ENCODE measurements at regions not wholly inside any gene's neighbourhood (a gene's known extent, or its start where the extent isn't known, plus 50 kb on each side); places are given as distances from the start of the nearest gene placed in this dataset.

DNA sequence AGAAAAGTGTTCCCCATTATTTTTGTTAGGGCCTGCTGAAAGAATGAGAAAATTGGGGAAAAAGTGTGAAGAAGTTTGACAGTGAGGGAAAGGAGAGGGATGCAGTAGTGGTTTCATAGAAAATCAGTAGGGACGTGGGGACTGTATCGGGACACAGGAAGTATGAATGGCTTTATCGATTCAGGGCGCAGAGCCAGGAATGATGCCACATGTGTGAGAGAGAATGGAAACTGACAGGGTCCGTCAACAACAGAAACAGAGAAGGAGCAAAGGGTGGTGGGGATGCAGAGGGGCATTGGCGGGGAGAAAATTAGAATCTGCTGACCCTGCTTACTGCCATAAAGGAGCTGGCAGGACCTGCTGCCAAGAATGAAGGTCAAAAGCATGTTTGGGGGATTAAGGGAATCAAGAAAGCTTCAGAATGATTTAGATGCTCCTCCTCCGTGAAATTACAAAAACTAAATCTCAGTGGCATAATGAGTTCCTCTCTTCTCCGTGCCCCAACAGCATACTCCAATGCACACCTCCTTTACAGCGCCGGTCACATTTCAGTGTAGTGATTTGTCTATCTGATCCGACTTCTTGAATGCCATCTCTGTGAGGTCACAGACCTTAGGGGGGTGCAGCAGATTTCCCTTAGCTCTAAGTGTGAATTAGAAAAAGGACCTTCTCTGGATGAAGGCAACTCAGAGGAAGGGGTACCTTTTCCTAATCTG is 92.6 kb downstream of the EMP1 start:
- H3K36me3 ChIP-seq (ENCODE audit: control insufficient read depth, insufficient read depth, low read length), result no peaks in the 10 kb centered on the region
- no peak for DNase-seq (ENCODE audit: extremely low read depth, insufficient read length)
- no peaks in the 10 kb centered on the region for H3K27me3 ChIP-seq (replicated peaks; ENCODE audit: control insufficient read depth, insufficient read depth, low read length)
- TF ChIP-seq, protein P1, sequence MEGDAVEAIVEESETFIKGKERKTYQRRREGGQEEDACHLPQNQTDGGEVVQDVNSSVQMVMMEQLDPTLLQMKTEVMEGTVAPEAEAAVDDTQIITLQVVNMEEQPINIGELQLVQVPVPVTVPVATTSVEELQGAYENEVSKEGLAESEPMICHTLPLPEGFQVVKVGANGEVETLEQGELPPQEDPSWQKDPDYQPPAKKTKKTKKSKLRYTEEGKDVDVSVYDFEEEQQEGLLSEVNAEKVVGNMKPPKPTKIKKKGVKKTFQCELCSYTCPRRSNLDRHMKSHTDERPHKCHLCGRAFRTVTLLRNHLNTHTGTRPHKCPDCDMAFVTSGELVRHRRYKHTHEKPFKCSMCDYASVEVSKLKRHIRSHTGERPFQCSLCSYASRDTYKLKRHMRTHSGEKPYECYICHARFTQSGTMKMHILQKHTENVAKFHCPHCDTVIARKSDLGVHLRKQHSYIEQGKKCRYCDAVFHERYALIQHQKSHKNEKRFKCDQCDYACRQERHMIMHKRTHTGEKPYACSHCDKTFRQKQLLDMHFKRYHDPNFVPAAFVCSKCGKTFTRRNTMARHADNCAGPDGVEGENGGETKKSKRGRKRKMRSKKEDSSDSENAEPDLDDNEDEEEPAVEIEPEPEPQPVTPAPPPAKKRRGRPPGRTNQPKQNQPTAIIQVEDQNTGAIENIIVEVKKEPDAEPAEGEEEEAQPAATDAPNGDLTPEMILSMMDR (IDR thresholded peaks at IDR 0.05; ENCODE audit: insufficient read depth, low read length, poor library complexity, severe bottlenecking), result no peak
- H3K4me3 ChIP-seq (replicated peaks; ENCODE audit: low read depth, low read length), result no peak overlapping the region

DNA sequence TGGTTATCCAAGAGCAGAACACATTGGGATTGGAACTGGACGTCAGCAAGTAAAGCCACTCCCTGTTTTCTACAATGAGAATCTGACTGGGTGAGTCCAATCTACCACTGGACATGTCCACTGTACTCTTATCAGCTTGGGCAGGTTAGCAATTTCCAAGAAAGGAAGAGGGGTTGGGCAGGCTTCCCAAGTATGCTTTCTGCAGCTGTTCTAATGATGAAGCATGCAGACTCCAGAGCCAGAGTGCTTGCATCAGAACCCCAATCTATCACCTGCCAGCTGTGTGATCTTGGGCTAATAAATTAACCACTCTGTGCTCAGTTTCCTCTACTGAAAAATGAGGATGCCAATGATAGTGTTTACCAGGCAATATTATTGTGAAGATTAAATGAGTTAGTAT is 92.0 kb downstream of the EMP1 start:
- Histone ChIP-seq H3K36me3 (ENCODE audit: control insufficient read depth, insufficient read depth, low read length) (no peaks in the 10 kb centered on the region), H3K27me3 (replicated peaks; ENCODE audit: control insufficient read depth, insufficient read depth, low read length) (no peaks in the 10 kb centered on the region), H3K4me3 (replicated peaks; ENCODE audit: low read depth, low read length) (no peak overlapping the region)
- TF ChIP-seq, protein P1 (IDR thresholded peaks at IDR 0.05; ENCODE audit: insufficient read depth, low read length, poor library complexity, severe bottlenecking), result no peak
- no peak for DNase-seq (ENCODE audit: extremely low read depth, insufficient read length)

DNA sequence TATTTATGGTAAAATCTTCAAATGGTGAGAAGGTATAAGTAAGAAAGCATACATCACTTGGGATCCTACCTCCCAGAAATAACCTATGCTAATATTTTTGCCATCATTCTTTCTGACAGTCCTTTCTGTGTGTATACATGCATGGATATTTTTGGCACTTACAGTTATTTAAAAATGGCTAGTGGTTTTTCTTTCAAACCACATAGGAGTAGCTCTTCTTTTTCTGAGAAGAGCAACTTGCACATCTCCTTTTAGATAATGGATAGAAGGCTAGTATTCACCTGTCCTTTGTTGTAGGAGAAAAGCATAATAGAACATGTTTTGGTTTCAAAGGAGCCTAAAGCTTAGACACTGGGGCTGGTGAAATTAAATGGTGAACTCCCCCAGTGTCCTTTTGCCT is 87.3 kb downstream of the EMP1 start:
- TF ChIP-seq, protein P1 (IDR thresholded peaks at IDR 0.05; ENCODE audit: insufficient read depth, low read length, poor library complexity, severe bottlenecking), result no peak
- H3K27me3 ChIP-seq (replicated peaks; ENCODE audit: control insufficient read depth, insufficient read depth, low read length), result no peaks in the 10 kb centered on the region; the same call in 1 of the 2 replicates
- H3K36me3 ChIP-seq (ENCODE audit: control insufficient read depth, insufficient read depth, low read length), result no peaks in the 10 kb centered on the region
- no peak for DNase-seq (ENCODE audit: extremely low read depth, insufficient read length)
- H3K4me3 ChIP-seq (replicated peaks; ENCODE audit: low read depth, low read length), result no peak overlapping the region

DNA sequence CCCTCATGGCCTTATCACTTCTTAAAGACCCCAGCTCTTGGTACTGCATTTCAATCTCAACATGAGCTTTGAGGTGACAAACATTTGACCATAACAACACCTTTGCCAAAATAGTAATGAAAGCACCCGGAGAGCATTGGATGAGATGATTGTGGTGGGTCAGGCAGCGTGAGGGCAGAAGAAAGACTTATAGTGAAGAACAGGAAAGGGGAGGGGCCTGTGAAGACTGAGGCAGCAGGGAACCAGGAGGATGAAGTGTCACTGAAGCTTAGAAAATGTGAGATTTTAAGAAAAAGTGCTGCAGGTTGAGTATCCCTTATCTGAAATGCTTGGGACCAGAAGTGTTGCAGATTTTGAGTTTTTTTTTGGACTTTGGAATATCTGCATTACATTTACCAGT is 86.3 kb downstream of the EMP1 start:
- no peak for DNase-seq (ENCODE audit: extremely low read depth, insufficient read length)
- H3K27me3 ChIP-seq (replicated peaks; ENCODE audit: control insufficient read depth, insufficient read depth, low read length), result no peaks in the 10 kb centered on the region; the same call in 1 of the 2 replicates
- no peaks in the 10 kb centered on the region for H3K36me3 ChIP-seq (ENCODE audit: control insufficient read depth, insufficient read depth, low read length)
- TF ChIP-seq, protein P1 (IDR thresholded peaks at IDR 0.05; ENCODE audit: insufficient read depth, low read length, poor library complexity, severe bottlenecking), result no peak
- no peak overlapping the region for H3K4me3 ChIP-seq (replicated peaks; ENCODE audit: low read depth, low read length)

DNA sequence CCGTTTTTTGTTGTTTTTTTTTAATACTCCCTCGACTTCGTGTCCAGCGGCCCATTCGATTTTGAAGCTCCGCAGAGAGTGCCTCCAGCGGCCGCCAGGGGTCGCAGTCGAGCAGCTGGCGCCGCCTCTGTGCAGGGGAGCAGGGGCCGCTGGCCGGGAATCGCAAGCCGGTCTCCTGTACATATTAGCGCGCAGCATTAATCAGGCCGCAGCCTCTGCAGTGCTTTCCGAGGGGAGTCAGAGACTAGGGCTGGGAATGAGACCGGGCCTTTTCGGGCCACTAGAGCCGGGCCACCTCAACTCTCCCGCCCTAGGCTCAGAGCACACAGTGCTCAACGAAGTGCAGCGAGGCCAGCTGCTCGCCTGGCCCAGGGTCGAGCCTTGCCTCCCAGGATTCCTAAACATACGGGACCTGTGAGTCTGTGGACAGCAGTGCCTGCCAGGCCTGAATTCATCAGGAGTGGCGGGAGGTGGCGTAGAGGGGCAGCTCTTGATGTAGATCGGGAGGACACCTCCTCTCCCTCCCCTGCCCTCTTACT is 81.8 kb downstream of the EMP1 start:
- peak; percentile 53 for DNase-seq (ENCODE audit: extremely low read depth, insufficient read length)
- TF ChIP-seq, protein P1 (IDR thresholded peaks at IDR 0.05; ENCODE audit: insufficient read depth, low read length, poor library complexity, severe bottlenecking), result peak; percentile 98
- H3K36me3 ChIP-seq (ENCODE audit: control insufficient read depth, insufficient read depth, low read length), result no peaks in the 10 kb centered on the region
- no peak overlapping the region for H3K4me3 ChIP-seq (replicated peaks; ENCODE audit: low read depth, low read length)
- peaks cover 1% of the 10 kb centered on the region; the same call in 1 of the 2 replicates for H3K27me3 ChIP-seq (replicated peaks; ENCODE audit: control insufficient read depth, insufficient read depth, low read length)

Measured in GM06990 (cell line).